H9 (cell line): ENCODE measurements at regions not wholly inside any gene's neighbourhood (a gene's known extent, or its start where the extent isn't known, plus 50 kb on each side); places are given as distances from the start of the nearest gene placed in this dataset. TPM values are rescaled to one million over a fixed set of nuclear protein-coding genes. Genes with fewer than 3 reads are reported as not detected.

Experiments used
- DNase-seq: peaks from one replicate; pipeline ENCODE4 v3.0.0-alpha.2; 2017
- H2AFZ ChIP-seq: one replicate; pipeline ENCODE4 v1.6.1; 2013; ENCODE audit warnings: mild to moderate bottlenecking, low read length, control low read depth, moderate library complexity
- H2AK5ac ChIP-seq: 2 replicates; pipeline ENCODE4 v1.6.1; 2013; ENCODE audit warnings: low read length, control low read depth, mixed read lengths; ENCODE audit not compliant: insufficient read length
- H2BK120ac ChIP-seq: one replicate; pipeline ENCODE4 v1.6.1; 2013; ENCODE audit warnings: low read depth, mild to moderate bottlenecking, low read length, control low read depth, inconsistent platforms; ENCODE audit not compliant: poor library complexity, severe bottlenecking
- H2BK12ac ChIP-seq: 2 replicates; pipeline ENCODE4 v1.6.1; 2013; ENCODE audit warnings: low read length, control low read depth, mixed read lengths, low read depth; ENCODE audit not compliant: insufficient read length
- H2BK15ac ChIP-seq: 2 replicates; pipeline ENCODE4 v1.6.1; 2013; ENCODE audit warnings: low read depth, low read length, control low read depth
- H2BK20ac ChIP-seq: one replicate; pipeline ENCODE4 v1.6.1; 2013; ENCODE audit warnings: low read depth, mild to moderate bottlenecking, low read length, control low read depth, inconsistent platforms; ENCODE audit not compliant: poor library complexity, severe bottlenecking
- H2BK5ac ChIP-seq: 2 replicates; pipeline ENCODE4 v1.6.1; 2013; ENCODE audit warnings: low read length, control low read depth, mixed read lengths; ENCODE audit not compliant: insufficient read length
- H3K14ac ChIP-seq: 2 replicates; pipeline ENCODE4 v1.6.1; 2013; ENCODE audit warnings: low read length, control low read depth; ENCODE audit not compliant: insufficient read depth
- H3K18ac ChIP-seq: 2 replicates; pipeline ENCODE4 v1.6.1; 2013; ENCODE audit warnings: low read depth, mild to moderate bottlenecking, mixed read lengths, low read length, control low read depth; ENCODE audit not compliant: insufficient read length
- H3K23ac ChIP-seq: 2 replicates; pipeline ENCODE4 v1.6.1; 2013; ENCODE audit warnings: low read length, control low read depth, mixed read lengths, low read depth; ENCODE audit not compliant: insufficient read length
- H3K23me2 ChIP-seq: 2 replicates; pipeline ENCODE4 v1.6.1; 2013; ENCODE audit warnings: low read depth, mild to moderate bottlenecking, mixed read lengths, low read length, control low read depth; ENCODE audit not compliant: insufficient read length, poor library complexity, severe bottlenecking
- H3K27ac ChIP-seq: 2 replicates; pipeline ENCODE4 v1.5.1; 2013; ENCODE audit warnings: low read length, control low read depth, mixed read lengths, low read depth; ENCODE audit not compliant: insufficient read length
- H3K27me3 ChIP-seq: 2 replicates; pipeline ENCODE4 v1.6.1; 2013; ENCODE audit warnings: low read length, control low read depth, inconsistent platforms; ENCODE audit not compliant: insufficient read depth
- H3K4ac ChIP-seq: 2 replicates; pipeline ENCODE4 v1.6.1; 2013; ENCODE audit warnings: low read depth, mild to moderate bottlenecking, control low read depth, inconsistent platforms, low read length, moderate library complexity
- H3K4me1 ChIP-seq: 2 replicates; pipeline ENCODE4 v1.6.1; 2013; ENCODE audit warnings: low read length, control low read depth, inconsistent platforms; ENCODE audit not compliant: insufficient read depth
- H3K4me2 ChIP-seq: 2 replicates; pipeline ENCODE4 v1.6.1; 2013; ENCODE audit warnings: low read length, control low read depth, mixed read lengths; ENCODE audit not compliant: insufficient read length, insufficient read depth
- H3K56ac ChIP-seq: 2 replicates; pipeline ENCODE4 v1.6.1; 2013; ENCODE audit warnings: low read depth, mild to moderate bottlenecking, mixed read lengths, low read length, control low read depth; ENCODE audit not compliant: insufficient read length
- H3K79me1 ChIP-seq: 2 replicates; pipeline ENCODE4 v1.6.1; 2013; ENCODE audit warnings: low read depth, mild to moderate bottlenecking, moderate library complexity, low read length, control low read depth, inconsistent platforms; ENCODE audit not compliant: insufficient read depth, poor library complexity, severe bottlenecking
- H3K79me2 ChIP-seq: 2 replicates; pipeline ENCODE4 v1.6.1; 2013; ENCODE audit warnings: low read length, control low read depth, inconsistent platforms; ENCODE audit not compliant: insufficient read depth
- H3K9ac ChIP-seq: 2 replicates; pipeline ENCODE4 v1.6.1; 2013; ENCODE audit warnings: low read length, control low read depth, mixed read lengths; ENCODE audit not compliant: insufficient read length; ENCODE audit errors: extremely low read depth
- H3K9me3 ChIP-seq: one replicate; pipeline ENCODE4 v1.6.1; 2013; ENCODE audit warnings: low read depth, low read length, inconsistent platforms; ENCODE audit not compliant: control insufficient read depth
- H3T11ph ChIP-seq: one replicate; pipeline ENCODE4 v1.6.1; 2013; ENCODE audit warnings: mild to moderate bottlenecking, low read length, control low read depth, inconsistent platforms
- H4K20me1 ChIP-seq: one replicate; pipeline ENCODE4 v1.6.1; 2013; ENCODE audit not compliant: control insufficient read depth, insufficient read length, insufficient read depth
- H4K5ac ChIP-seq: 2 replicates; pipeline ENCODE4 v1.6.1; 2013; ENCODE audit warnings: low read depth, mild to moderate bottlenecking, mixed read lengths, low read length, control low read depth; ENCODE audit not compliant: insufficient read length
- H4K8ac ChIP-seq: replicated peaks from 2 replicates; pipeline ENCODE4 v1.6.1; 2013; ENCODE audit warnings: low read length, control low read depth, mixed read lengths, low read depth; ENCODE audit not compliant: insufficient read length
- H4K91ac ChIP-seq: 2 replicates; pipeline ENCODE4 v1.6.1; 2013; ENCODE audit warnings: low read depth, mild to moderate bottlenecking, moderate library complexity, mixed read lengths, low read length, control low read depth; ENCODE audit not compliant: insufficient read length
- H3K27ac Mint-ChIP-seq, 3 experiments: 2 replicates in 2 of 3; 3 replicates in 1 of 3; pipeline ENCODE4 v1.8.0; 2020 to 2021; ENCODE audit warnings: mixed read lengths in 3 of 3, mild to moderate bottlenecking in 1 of 3, moderate library complexity in 1 of 3
- H3K27me3 Mint-ChIP-seq: 2 replicates; pipeline ENCODE4 v1.8.0; 2021; ENCODE audit warnings: low read depth, mild to moderate bottlenecking, moderate library complexity, mixed read lengths
- H3K36me3 Mint-ChIP-seq, 3 experiments: 2 replicates in 2 of 3; 3 replicates in 1 of 3; pipeline ENCODE4 v1.8.0; 2020 to 2021; ENCODE audit warnings: low read depth in 3 of 3, mixed read lengths in 3 of 3; ENCODE audit not compliant: insufficient read depth in 1 of 3
- H3K4me1 Mint-ChIP-seq, 2 experiments: 2 replicates each; pipeline ENCODE4 v1.8.0; 2020; ENCODE audit warnings: mixed read lengths in 2 of 2
- H3K4me3 Mint-ChIP-seq, 2 experiments: 2 replicates in 1 of 2; 3 replicates in 1 of 2; pipeline ENCODE4 v1.8.0; 2020 to 2021; ENCODE audit warnings: mild to moderate bottlenecking in 2 of 2, mixed read lengths in 2 of 2, moderate library complexity in 1 of 2
- H3K9me3 Mint-ChIP-seq, 2 experiments: 2 replicates in 1 of 2; 3 replicates in 1 of 2; pipeline ENCODE4 v1.8.0; 2020; ENCODE audit warnings: mild to moderate bottlenecking in 2 of 2, mixed read lengths in 2 of 2, moderate library complexity in 1 of 2
- CTCF ChIP-seq: fragments of 200-600 bp; sonication (generic); conservative IDR thresholded peaks from 3 replicates; pipeline ENCODE4 v1.8.0; 2021; ENCODE audit warnings: antibody characterized with exemption, mild to moderate bottlenecking
- WGBS: extraction: QIAGEN DNeasy Blood & Tissue Kit; methylation state at CpG from one replicate; pipeline ENCODE4 v1.1.7; 2013; ENCODE audit warnings: missing lambda C conversion rate, low lambda C conversion rate, mixed read lengths; ENCODE audit not compliant: insufficient read length; ENCODE audit errors: extremely low coverage; 5-methylcytosine and 5-hydroxymethylcytosine counted together
- microRNA-seq: library from miRNA; unstranded; fragments of <30 nt; microRNA quantifications from one replicate; pipeline ENCODE4, GENCODE V29; 2020; ENCODE audit warnings: borderline microRNAs expressed

- no peak overlapping the region for H2BK20ac ChIP-seq
- H3K23ac ChIP-seq, result no peak overlapping the region
- no peaks in the 10 kb centered on the region for H3K27me3 ChIP-seq
- DNase-seq, result no peak
- H2AK5ac ChIP-seq, result no peak overlapping the region
- no peaks in the 10 kb centered on the region for H3K79me2 ChIP-seq
- TF ChIP-seq CTCF, result no peak
- Mint-ChIP-seq H3K27ac (no peak overlapping the region), H3K4me1 (peaks cover 9 to 11% of the 10 kb centered on the region in 2 experiments; a peak in 3 of 4 replicates), H3K36me3 (no peaks in the 10 kb centered on the region; a peak in 1 of 7 replicates), H3K4me3 (no peak overlapping the region), H3K27me3 (no peaks in the 10 kb centered on the region), H3K9me3 (no peaks in the 10 kb centered on the region)
- H3K9ac ChIP-seq, result no peak overlapping the region
- no peak overlapping the region for H4K91ac ChIP-seq
- no peak overlapping the region for H2BK15ac ChIP-seq
- no peak overlapping the region for H3K14ac ChIP-seq
- H3K79me1 ChIP-seq, result no peaks in the 10 kb centered on the region
- no peak overlapping the region for H3K4ac ChIP-seq
- no peaks in the 10 kb centered on the region for H3K4me1 ChIP-seq
- H2BK5ac ChIP-seq, result no peak overlapping the region
- no peak overlapping the region for H3K27ac ChIP-seq
- no peak overlapping the region for H3T11ph ChIP-seq
- no peak overlapping the region for H2AFZ ChIP-seq
- H2BK12ac ChIP-seq, result no peak overlapping the region
- H4K20me1 ChIP-seq, result no peaks in the 10 kb centered on the region
- no peak overlapping the region for H4K8ac ChIP-seq
- no peaks in the 10 kb centered on the region for H3K23me2 ChIP-seq
- H3K56ac ChIP-seq, result no peak overlapping the region
- no peak overlapping the region for H2BK120ac ChIP-seq
- H3K9me3 ChIP-seq, result no peaks in the 10 kb centered on the region
- no peak overlapping the region for H3K18ac ChIP-seq
- H4K5ac ChIP-seq, result no peak overlapping the region
- WGBS, result no CpG with 5 or more reads among the region's 12 CpGs
- no peak overlapping the region for H3K4me2 ChIP-seq
These were observed 49.7 kb upstream of the CITED2 start for GRCh38 chr6:139423971-139424667.

Small RNAs in the stretch of these regions (microRNA-seq; reads per million reads assigned to microRNA genes)
- gene MIR3668 (not detected), gene MIR4465 (not detected)
